CD4-positive, alpha-beta T cell treated with Interleukin-4 for 4 hours (primary cell): ENCODE measurements at regions not wholly inside any gene's neighbourhood (a gene's known extent, or its start where the extent isn't known, plus 50 kb on each side); places are given as distances from the start of the nearest gene placed in this dataset.

Experiments used
- DNase-seq: peaks from one replicate; pipeline ENCODE4 v3.0.0-alpha.2; 2020

GRCh38 chr13:31853643-31854326, 114.5 kb downstream of the RXFP2 start:
- DNase-seq, result no peak

DNA sequence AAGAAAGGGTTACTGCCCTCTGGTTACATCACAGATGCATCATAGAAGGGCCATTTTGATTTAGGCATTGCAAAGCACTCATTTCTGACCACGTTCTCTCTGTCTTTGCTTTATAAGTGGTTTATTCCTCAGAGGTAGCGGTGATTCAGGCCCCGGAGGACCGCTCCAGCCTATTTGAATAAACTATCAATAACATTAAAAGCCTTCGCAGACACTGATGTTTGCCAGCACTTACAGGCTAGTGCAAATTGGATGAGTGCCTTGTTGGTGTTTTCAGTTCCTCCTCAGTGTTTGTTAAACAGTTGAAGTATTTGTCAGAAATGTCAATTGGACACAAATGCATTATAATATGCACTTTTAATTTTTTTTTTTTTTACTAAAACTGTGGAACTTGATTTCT, 120.2 kb downstream of the RXFP2 start:
- DNase-seq, result no peak

GRCh38 chr13:31860002-31860401, 120.7 kb downstream of the RXFP2 start:
- no peak for DNase-seq

DNA sequence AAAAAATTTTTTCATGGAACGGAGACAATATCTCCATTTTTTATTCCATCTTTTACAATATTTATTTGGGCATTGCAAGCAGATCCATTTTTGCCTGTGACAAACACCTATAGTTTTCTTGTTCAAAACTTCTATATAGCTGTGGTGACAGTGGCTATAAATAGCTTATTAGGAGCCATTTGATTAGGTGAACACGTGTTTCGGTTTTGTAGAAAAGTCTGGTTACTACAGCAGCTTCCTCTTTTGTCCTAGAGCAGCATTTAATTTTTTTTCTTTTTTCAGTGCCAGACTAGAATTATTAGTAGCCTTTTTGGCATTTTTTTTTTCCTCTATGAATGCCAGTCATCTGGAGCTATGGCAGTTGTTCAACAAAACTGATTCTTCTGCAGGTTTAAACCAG, 123.5 kb downstream of the RXFP2 start:
- no peak for DNase-seq

GRCh38 chr13:31864307-31864706, 125.0 kb downstream of the RXFP2 start:
- no peak for DNase-seq

DNA sequence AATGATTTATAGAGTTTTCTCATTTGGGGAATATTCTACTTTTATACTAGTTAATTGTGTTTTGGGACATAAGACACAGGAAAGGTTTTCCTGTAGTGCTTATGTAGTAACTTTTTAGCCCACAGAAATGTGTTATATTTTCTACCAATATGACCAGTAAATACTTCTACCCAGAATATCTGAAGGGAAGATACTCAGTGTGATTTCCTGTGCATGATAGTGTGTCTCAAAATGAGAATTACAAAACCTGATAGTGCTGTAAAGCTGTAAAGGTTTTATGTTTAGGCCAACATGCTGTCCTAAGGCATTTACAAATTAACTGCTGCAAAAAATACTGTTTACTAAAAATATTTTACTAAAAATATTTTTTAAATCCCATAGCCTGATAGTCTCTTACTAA, 126.8 kb downstream of the RXFP2 start:
- DNase-seq, result no peak

- DNase-seq, result no peak
These were observed 128.4 kb downstream of the RXFP2 start for GRCh38 chr13:31867709-31868108.

DNA sequence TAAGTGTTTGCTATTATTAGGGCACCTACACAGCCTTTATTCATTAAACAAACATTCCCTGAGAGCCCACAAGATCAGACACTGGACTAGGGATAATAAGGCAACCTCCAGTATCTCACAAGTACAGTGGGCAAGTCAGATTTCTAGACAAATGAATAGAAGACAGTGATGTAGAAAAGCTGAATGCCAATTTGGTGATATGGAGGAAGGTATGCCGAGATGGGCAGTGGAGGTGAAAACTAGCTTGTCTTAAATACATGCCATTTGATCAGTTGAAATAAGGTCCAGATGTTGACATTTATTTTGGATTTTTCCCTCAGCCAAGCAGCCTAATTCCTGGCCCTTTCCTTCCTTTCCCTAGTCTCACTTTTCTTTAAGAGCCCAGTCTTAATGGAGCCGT, 130.3 kb downstream of the RXFP2 start:
- DNase-seq, result no peak

DNA sequence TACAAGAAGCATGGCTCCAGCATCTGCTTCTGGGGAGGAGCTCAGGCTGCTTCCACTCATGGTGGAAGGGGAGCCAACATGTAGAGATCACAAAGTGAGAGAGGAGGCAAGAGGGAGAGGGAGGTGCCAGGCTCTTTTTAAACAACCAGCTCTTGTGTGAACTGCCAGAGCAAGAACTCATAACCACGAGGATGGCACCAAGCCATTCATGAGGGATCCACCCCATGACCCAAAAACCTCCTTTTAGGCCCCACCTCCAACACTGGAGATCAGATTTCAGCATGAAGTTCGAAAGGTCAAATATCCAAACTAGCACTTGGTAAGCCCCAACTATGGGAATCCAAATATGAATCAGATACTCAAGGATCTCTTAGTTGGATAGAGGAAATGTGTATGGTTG, 131.2 kb downstream of the RXFP2 start:
- no peak for DNase-seq

- DNase-seq, result no peak
These were observed 133.8 kb downstream of the RXFP2 start for GRCh38 chr13:31873145-31873544.

DNA sequence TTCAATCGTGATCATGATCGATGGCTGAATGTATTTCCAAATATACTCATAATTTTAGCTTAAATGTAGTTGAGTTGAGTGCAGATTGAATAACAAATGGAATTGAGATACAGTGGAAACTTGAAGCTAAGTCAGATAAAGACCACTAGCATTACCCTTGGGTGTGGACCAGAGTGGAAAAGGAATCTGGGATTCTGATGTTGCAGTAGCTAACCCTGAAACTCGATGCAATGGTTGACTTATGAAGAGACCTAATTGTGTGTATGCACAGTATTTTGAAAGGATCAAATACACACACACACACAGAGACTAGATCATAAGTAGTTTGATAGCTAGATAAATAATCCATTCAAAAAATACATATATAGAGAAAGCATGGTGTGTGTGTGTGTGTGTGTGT, 135.8 kb downstream of the RXFP2 start:
- DNase-seq, result no peak

- DNase-seq, result no peak
These were observed 138.7 kb downstream of the RXFP2 start for GRCh38 chr13:31878052-31878451.

GRCh38 chr13:31878495-31878894, 139.2 kb downstream of the RXFP2 start:
- no peak for DNase-seq

DNA sequence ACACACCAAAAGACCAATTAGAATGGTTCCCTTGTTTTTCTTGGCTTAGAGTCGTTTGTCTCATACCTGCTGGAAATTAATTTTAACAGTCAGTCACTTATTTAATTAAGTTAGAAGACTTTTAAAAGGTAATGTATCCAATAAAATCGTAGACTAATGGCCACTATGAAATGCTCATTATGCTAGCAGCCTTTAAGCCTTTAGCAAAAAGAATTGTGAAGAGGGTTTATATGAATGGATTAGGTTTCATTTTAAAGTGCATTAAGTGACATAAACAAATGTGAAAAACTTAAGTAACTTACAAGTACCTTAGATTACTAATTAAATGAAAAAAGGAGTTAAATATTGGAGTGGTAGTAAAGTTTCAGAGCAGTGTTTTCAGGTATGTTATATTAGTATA, 139.6 kb downstream of the RXFP2 start:
- no peak for DNase-seq

GRCh38 chr13:31880851-31881494, 141.6 kb downstream of the RXFP2 start:
- DNase-seq, result no peak

DNA sequence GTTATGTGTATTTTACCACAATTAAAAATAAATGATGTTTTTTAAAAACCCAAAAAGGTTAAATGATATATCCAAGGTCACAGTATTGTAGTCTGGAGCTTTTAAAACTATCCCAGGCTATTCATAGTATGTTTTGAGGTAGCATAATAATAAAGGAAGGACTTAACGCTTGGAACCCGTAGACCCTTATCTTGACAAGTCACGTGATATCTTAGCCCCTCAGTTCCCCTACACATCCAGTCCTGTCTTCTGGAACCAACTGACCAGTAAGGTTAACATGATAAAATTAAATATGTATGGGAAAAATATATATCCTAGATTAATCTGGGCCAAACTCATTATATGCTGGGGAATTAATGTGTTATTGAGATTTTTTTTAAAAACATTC, 142.2 kb downstream of the RXFP2 start:
- DNase-seq, result no peak

- no peak for DNase-seq
These were observed 143.5 kb downstream of the RXFP2 start for GRCh38 chr13:31882794-31883193.

GRCh38 chr13:31884556-31884955, 145.2 kb downstream of the RXFP2 start:
- DNase-seq, result no peak

DNA sequence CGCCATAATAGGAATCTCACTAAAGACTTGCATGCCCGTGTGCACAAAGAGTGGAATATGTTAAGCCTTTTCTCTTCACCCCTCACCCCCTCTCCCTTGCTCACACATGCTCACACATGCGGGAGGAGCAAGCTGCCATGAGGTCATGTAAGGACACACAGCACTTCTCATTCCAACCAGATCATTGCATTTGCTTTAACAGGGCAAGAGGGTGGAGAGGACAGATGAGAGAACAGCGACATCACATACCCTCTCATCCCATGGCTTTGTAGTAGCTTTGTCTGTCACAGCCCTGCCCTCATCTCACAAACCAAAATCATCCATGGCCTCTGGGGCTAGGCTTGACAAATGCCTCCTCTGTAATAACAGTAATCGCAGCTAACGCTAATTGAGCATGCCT, 145.6 kb upstream of the FRY start:
- DNase-seq, result no peak

DNA sequence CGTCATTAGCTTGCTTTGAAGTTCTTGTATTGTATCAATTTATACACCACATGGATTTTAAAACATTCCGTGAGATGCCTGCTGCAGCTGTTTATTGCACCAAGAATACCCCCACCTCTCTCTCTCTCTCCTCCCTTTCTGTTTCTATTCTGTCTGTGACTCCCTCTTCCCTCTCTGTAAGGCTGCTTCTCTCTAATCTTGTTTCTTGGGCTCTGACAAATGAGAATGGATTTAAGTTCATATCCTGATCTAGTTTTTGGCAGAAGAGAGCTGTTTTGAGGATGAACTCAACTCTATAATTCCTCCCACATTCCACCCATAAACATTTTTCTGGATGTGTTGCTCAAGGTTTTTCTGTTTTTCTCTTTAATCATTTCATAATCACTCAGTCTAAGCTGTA, 144.3 kb upstream of the FRY start:
- no peak for DNase-seq

GRCh38 chr13:31890946-31891345, 140.6 kb upstream of the FRY start:
- DNase-seq, result no peak

DNA sequence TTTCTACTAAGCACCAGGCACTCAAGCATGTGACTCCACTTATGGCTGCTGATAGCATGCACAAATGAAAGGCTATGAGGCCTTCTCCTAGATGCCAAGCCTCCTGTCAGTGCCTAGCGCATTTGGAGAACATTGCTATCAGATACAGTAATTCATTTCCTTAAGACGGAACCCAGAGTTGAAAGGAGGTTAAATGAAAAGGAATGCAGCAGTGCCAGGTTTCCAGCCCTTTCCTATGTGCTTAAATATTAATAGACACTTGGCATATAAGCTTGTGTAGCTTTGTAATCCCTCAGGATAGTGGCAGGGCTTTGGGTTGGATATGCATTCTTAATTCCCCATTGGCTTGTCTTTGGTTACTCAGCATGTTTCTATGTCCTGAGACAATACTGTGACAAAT, 140.1 kb upstream of the FRY start:
- DNase-seq, result no peak

GRCh38 chr13:31894931-31895330, 136.6 kb upstream of the FRY start:
- DNase-seq, result no peak

DNA sequence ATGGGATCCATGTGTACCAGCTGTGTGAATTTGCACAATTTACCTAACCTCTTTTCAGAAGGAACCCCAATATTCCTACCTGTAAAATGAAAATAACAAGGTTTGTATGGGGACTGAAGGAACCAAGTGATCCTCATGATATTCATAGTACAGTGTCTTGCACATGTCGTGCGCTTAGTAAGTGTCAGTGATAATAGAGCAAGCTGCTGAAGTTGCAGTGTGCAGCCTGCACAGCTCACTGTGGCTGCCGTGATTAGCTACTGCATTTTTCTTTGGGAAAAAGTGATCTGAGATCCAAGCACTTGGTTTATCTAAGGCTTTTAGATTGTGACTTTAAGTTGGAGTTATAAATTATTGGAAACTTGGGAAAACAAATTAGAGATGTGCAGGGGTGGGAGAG, 135.9 kb upstream of the FRY start:
- no peak for DNase-seq

- no peak for DNase-seq
These were observed 135.1 kb upstream of the FRY start for GRCh38 chr13:31896427-31896826.
